ENCODE measurements at regions not wholly inside any gene's neighbourhood (a gene's known extent, or its start where the extent isn't known, plus 50 kb on each side); places are given as distances from the start of the nearest gene placed in this dataset.
"Not testable (repeated sequence)": the region's sequence is repeated elsewhere in the genome, so short reads cannot be mapped to it uniquely, and the experiment has no call there.

DNA sequence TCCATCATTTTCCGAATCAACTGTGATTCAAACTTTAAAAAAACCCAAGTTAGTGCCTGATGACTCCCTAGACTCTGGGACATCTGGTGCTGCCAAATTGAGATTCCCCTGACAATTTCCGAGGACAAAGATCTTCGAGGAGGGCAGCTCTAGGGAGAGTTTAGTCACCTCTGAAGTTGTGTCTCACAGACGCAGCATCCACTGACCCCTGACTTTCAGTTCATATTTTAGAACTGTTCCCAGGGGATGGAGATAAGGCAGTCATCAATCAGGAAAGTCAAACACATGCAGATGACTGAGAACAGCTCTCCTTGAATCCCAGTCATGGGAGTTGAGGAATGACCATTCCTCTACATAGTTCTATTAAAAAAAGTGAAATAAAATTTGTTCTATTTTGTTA is 643.9 kb downstream of the TRIML1 start:
- DNase-seq (ENCODE audit: low read depth), result no peak
- TF ChIP-seq, protein P1, sequence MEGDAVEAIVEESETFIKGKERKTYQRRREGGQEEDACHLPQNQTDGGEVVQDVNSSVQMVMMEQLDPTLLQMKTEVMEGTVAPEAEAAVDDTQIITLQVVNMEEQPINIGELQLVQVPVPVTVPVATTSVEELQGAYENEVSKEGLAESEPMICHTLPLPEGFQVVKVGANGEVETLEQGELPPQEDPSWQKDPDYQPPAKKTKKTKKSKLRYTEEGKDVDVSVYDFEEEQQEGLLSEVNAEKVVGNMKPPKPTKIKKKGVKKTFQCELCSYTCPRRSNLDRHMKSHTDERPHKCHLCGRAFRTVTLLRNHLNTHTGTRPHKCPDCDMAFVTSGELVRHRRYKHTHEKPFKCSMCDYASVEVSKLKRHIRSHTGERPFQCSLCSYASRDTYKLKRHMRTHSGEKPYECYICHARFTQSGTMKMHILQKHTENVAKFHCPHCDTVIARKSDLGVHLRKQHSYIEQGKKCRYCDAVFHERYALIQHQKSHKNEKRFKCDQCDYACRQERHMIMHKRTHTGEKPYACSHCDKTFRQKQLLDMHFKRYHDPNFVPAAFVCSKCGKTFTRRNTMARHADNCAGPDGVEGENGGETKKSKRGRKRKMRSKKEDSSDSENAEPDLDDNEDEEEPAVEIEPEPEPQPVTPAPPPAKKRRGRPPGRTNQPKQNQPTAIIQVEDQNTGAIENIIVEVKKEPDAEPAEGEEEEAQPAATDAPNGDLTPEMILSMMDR (conservative IDR thresholded peaks at IDR 0.05; ENCODE audit: low read length), result no peak
- no peak overlapping the region for H3K4me3 ChIP-seq (ENCODE audit: low read length)

GRCh38 chr4:188783606-188784160 is 644.4 kb downstream of the TRIML1 start:
- peak; percentile 13 for DNase-seq (ENCODE audit: low read depth)
- TF ChIP-seq, protein P1 (conservative IDR thresholded peaks at IDR 0.05; ENCODE audit: low read length), result no peak
- H3K4me3 ChIP-seq (ENCODE audit: low read length), result no peak overlapping the region

DNA sequence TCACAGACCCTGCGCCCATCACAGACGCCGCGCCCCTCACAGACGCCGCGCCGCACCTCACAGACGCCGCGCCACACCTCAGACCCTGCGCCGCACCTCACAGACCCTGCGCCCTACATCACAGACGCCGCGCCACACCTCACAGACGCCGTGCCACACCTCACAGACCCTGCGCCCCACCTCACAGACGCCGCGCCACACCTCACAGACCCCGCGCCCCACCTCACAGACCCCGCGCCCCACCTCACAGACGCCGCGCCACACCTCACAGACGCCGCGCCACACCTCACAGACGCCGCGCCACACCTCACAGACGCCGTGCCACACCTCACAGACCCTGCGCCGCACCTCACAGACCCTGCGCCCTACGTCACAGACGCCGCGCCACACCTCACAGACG is 657.4 kb downstream of the TRIML1 start:
- H3K4me3 ChIP-seq (ENCODE audit: low read length); DNase-seq (ENCODE audit: low read depth): not testable (repeated sequence)

DNA sequence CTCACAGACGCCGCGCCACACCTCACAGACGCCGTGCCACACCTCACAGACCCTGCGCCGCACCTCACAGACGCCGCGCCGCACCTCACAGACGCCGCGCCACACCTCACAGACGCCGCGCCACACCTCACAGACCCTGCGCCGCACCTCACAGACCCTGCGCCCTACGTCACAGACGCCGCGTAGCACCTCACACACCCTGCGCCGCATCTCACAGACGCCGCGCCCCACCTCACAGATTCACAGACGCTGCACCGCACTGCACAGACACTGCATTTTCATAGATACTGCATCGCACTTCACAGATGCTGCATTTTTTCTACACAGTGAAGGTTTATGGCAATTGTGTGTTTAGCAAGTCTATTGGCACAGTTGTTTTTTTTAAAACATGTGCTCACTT is 657.8 kb downstream of the TRIML1 start:
- H3K4me3 ChIP-seq (ENCODE audit: low read length); DNase-seq (ENCODE audit: low read depth): not testable (repeated sequence)

- TF ChIP-seq, protein P1 (conservative IDR thresholded peaks at IDR 0.05; ENCODE audit: low read length), result no peak
- no peak overlapping the region for H3K4me3 ChIP-seq (ENCODE audit: low read length)
- DNase-seq (ENCODE audit: low read depth), result no peak
These were observed 665.6 kb downstream of the TRIML1 start for GRCh38 chr4:188804861-188805260.

- H3K4me3 ChIP-seq (ENCODE audit: low read length), result no peak overlapping the region
- TF ChIP-seq, protein P1 (conservative IDR thresholded peaks at IDR 0.05; ENCODE audit: low read length), result no peak
- no peak for DNase-seq (ENCODE audit: low read depth)
These were observed 671.9 kb downstream of the TRIML1 start for GRCh38 chr4:188811121-188811520.

GRCh38 chr4:188812644-188813043 is 673.4 kb downstream of the TRIML1 start:
- TF ChIP-seq, protein P1 (conservative IDR thresholded peaks at IDR 0.05; ENCODE audit: low read length), result no peak
- no peak overlapping the region for H3K4me3 ChIP-seq (ENCODE audit: low read length)
- DNase-seq (ENCODE audit: low read depth), result no peak

GRCh38 chr4:188818300-188818699 is 679.1 kb downstream of the TRIML1 start:
- H3K4me3 ChIP-seq (ENCODE audit: low read length), result no peak overlapping the region
- no peak for DNase-seq (ENCODE audit: low read depth)
- TF ChIP-seq, protein P1 (conservative IDR thresholded peaks at IDR 0.05; ENCODE audit: low read length), result no peak

Measured in AG10803 (cell line).